HCT116 (cell line): ENCODE measurements at regions not wholly inside any gene's neighbourhood (a gene's known extent, or its start where the extent isn't known, plus 50 kb on each side); places are given as distances from the start of the nearest gene placed in this dataset.
"Not testable (repeated sequence)": the region's sequence is repeated elsewhere in the genome, so short reads cannot be mapped to it uniquely, and the experiment has no call there.

ENCODE experiments used
- ATAC-seq: fragments of 200-7000 bp; cut with Tn5 transposase; 2 replicates; pipeline ENCODE4 v1.9.1; 2020; ENCODE audit warnings: mild to moderate bottlenecking, moderate library complexity
- BruUV-seq: library from RNA; stranded (reverse); fragments of 400-500 nt; replicated peaks from 2 replicates; lab custom pipeline; 2021; lab: Mats Ljungman, UMichigan
- CTCF ChIA-PET: fragments of 300-600 bp; sonication (Branson Sonifier 250); formaldehyde crosslinking; loops from one replicate; lab custom pipeline; 2021; ENCODE audit warnings: antibody characterized with exemption; lab: Charles Lee
- POLR2A ChIA-PET: fragments of 300-600, 350-600 bp; sonication (Branson Sonifier 250); formaldehyde crosslinking; loops from one replicate; lab custom pipeline; 2021; ENCODE audit warnings: antibody characterized with exemption; lab: Charles Lee
- RAD21 ChIA-PET, 2 experiments: fragments of 300-600 bp; sonication (Branson Sonifier 250); formaldehyde crosslinking; loops; one replicate each; lab custom pipeline; 2023; ENCODE audit warnings: low total read pairs in 2 of 2; ENCODE audit not compliant: uncharacterized antibody in 2 of 2, unreplicated experiment in 2 of 2, low non-redundant PET in 1 of 2; lab: Charles Lee
- DNase-seq: peaks from one replicate; pipeline ENCODE4 v3.0.0-alpha.2; 2010; ENCODE audit warnings: low read depth, low spot score
- H2AFZ ChIP-seq: fragments of 200-600 bp; shearing (Covaris generic), sonication (generic); 2 replicates; pipeline ENCODE4 v1.6.1; 2017; ENCODE audit warnings: low read depth, mixed run types, mixed read lengths, antibody characterized with exemption, low read length; ENCODE audit not compliant: poor library complexity, severe bottlenecking
- H3K27ac ChIP-seq: 2 replicates; pipeline ENCODE4 v1.5.1; 2012; ENCODE audit warnings: low read depth, low read length
- H3K27me3 ChIP-seq: fragments of 200-600 bp; sonication (generic); 2 replicates; pipeline ENCODE4 v1.6.1; 2016; ENCODE audit warnings: mixed run types, low read length, mixed read lengths; ENCODE audit not compliant: insufficient read depth
- H3K36me3 ChIP-seq, 2 experiments: fragments of 200-500 bp in 1 of 2; fragments of 200-600 bp in 1 of 2; sonication (Bioruptor generic) in 1 of 2; sonication (generic) in 1 of 2; 2 replicates each; pipeline versions ENCODE4 v1.5.1 to v1.6.1; 2014 to 2016; ENCODE audit warnings: low read length in 2 of 2, inconsistent platforms in 1 of 2, mixed read lengths in 1 of 2, mixed run types in 1 of 2; ENCODE audit not compliant: insufficient read depth in 2 of 2, control insufficient read depth in 1 of 2
- H3K4me1 ChIP-seq, 2 experiments: fragments of 200-600 bp in 1 of 2; sonication (generic) in 1 of 2; 2 replicates each; pipeline versions ENCODE4 v1.5.1 to v1.6.1; 2012 to 2017; ENCODE audit warnings: low read length in 2 of 2, inconsistent platforms in 1 of 2, mild to moderate bottlenecking in 1 of 2, mixed read lengths in 1 of 2, mixed run types in 1 of 2, moderate library complexity in 1 of 2; ENCODE audit not compliant: insufficient read depth in 2 of 2, control insufficient read depth in 1 of 2
- H3K4me2 ChIP-seq: fragments of 200-600 bp; sonication (generic); 2 replicates; pipeline ENCODE4 v1.6.1; 2017; ENCODE audit warnings: mixed run types, low read length, mixed read lengths
- H3K4me3 ChIP-seq, 2 experiments: fragments of 200-600 bp in 1 of 2; sonication (generic) in 1 of 2; replicated peaks in 1 of 2; 2 replicates each; pipeline ENCODE4 v1.5.1; 2011 to 2016; ENCODE audit warnings: low read length in 2 of 2, control low read depth in 1 of 2, low read depth in 1 of 2, mild to moderate bottlenecking in 1 of 2, mixed read lengths in 1 of 2, mixed run types in 1 of 2
- H3K79me2 ChIP-seq: fragments of 200-600 bp; sonication (generic); 2 replicates; pipeline ENCODE4 v1.6.1; 2017; ENCODE audit warnings: mild to moderate bottlenecking, mixed run types, low read length, moderate library complexity, mixed read lengths; ENCODE audit not compliant: insufficient read depth
- H3K9ac ChIP-seq: fragments of 200-600 bp; sonication (generic); 2 replicates; pipeline ENCODE4 v1.6.1; 2016; ENCODE audit warnings: low read length, mixed read lengths
- H3K9me2 ChIP-seq: fragments of 200-600 bp; sonication (generic), shearing (Covaris generic); 2 replicates; pipeline ENCODE4 v1.6.1; 2017; ENCODE audit warnings: mixed run types, mild to moderate bottlenecking, moderate library complexity; ENCODE audit not compliant: insufficient read depth
- H3K9me3 ChIP-seq, 2 experiments: fragments of 200-500 bp in 1 of 2; fragments of 200-600 bp in 1 of 2; sonication (Bioruptor generic) in 1 of 2; sonication (generic) in 1 of 2; 2 replicates each; pipeline ENCODE4 v1.6.1; 2014 to 2017; ENCODE audit warnings: low read length in 2 of 2, mixed read lengths in 2 of 2, inconsistent platforms in 1 of 2, low read depth in 1 of 2, mild to moderate bottlenecking in 1 of 2, mixed run types in 1 of 2, moderate library complexity in 1 of 2; ENCODE audit not compliant: control insufficient read depth in 1 of 2, insufficient read depth in 1 of 2
- H4K20me1 ChIP-seq: fragments of 200-600 bp; sonication (generic), shearing (Covaris generic); 2 replicates; pipeline ENCODE4 v1.6.1; 2017; ENCODE audit warnings: mixed run types, mild to moderate bottlenecking, moderate library complexity; ENCODE audit not compliant: insufficient read depth
- ATF3 ChIP-seq: IDR thresholded peaks from 2 replicates; pipeline ENCODE4 v1.6.1; 2012
- CBX3 ChIP-seq: IDR thresholded peaks from 2 replicates; pipeline ENCODE4 v1.6.1; 2012; ENCODE audit warnings: low read depth
- CEBPB ChIP-seq: IDR thresholded peaks from 2 replicates; pipeline ENCODE4 v1.6.1; 2012; ENCODE audit warnings: low read depth
- EGR1 ChIP-seq: IDR thresholded peaks from 2 replicates; pipeline ENCODE4 v1.6.1; 2012; ENCODE audit warnings: low read depth
- FOSL1 ChIP-seq: IDR thresholded peaks from 2 replicates; pipeline ENCODE4 v1.6.1; 2012; ENCODE audit warnings: low read depth
- POLR2A ChIP-seq: IDR thresholded peaks from 2 replicates; pipeline ENCODE4 v1.7.0; 2011; ENCODE audit warnings: borderline replicate concordance; ENCODE audit not compliant: insufficient read depth, insufficient read length; ENCODE audit errors: extremely low read depth
- POLR2AphosphoS5 ChIP-seq: IDR thresholded peaks from 2 replicates; pipeline ENCODE4 v1.6.1; 2011; ENCODE audit warnings: mild to moderate bottlenecking, low read depth, low read length, moderate library complexity
- RAD21 ChIP-seq: IDR thresholded peaks from 2 replicates; pipeline ENCODE4 v1.6.1; 2012; ENCODE audit warnings: low read depth, mild to moderate bottlenecking
- SIN3A ChIP-seq: IDR thresholded peaks from 2 replicates; pipeline ENCODE4 v1.6.1; 2012; ENCODE audit warnings: low read depth
- YY1 ChIP-seq: IDR thresholded peaks from 2 replicates; pipeline ENCODE4 v1.6.1; 2011; ENCODE audit warnings: low read length, low read depth, moderate library complexity, mild to moderate bottlenecking; ENCODE audit not compliant: insufficient replicate concordance; ENCODE audit errors: extremely low read depth
- ZNF274 ChIP-seq: fragments of 200-500 bp; sonication (Bioruptor generic); IDR thresholded peaks from 2 replicates; pipeline ENCODE4 v1.6.1; 2014; ENCODE audit warnings: mild to moderate bottlenecking, low read depth, low read length, inconsistent platforms
- intact Hi-C: fragments of 100-400 bp; cut with micrococcal nuclease; formaldehyde crosslinking; loops from 2 replicates; pipeline ENCODE4 v1.10.0; 2022

GRCh38 chr5:159811712-159812111 lies 104.6 kb upstream of the ADRA1B start:
- intact Hi-C loops, result no loop called here
- no TSS peak for BruUV-seq
- TF ChIP-seq CEBPB (no peak), ATF3 (no peak), POLR2A (no peak), YY1 (no peak), EGR1 (no peak), RAD21 (no peak), CBX3 (no peak), SIN3A (no peak), POLR2AphosphoS5 (no peak), ZNF274 (no peak), FOSL1 (no peak)
- Histone ChIP-seq H3K27ac (no peak overlapping the region), H3K4me3 (no peak overlapping the region), H3K9me3 (no peaks in the 10 kb centered on the region), H3K79me2 (no peaks in the 10 kb centered on the region), H3K4me2 (no peak overlapping the region), H3K9ac (no peak overlapping the region), H3K36me3 (no peaks in the 10 kb centered on the region), H2AFZ (no peak overlapping the region), H4K20me1 (no peaks in the 10 kb centered on the region), H3K4me1 (no peaks in the 10 kb centered on the region), H3K9me2 (no peaks in the 10 kb centered on the region), H3K27me3 (no peaks in the 10 kb centered on the region)
- no peak for DNase-seq
- ChIA-PET RAD21 (no interaction called here), POLR2A (no interaction called here), CTCF (no interaction called here)
- no peak for ATAC-seq

GRCh38 chr5:159812759-159813158 lies 103.5 kb upstream of the ADRA1B start:
- H3K36me3 ChIP-seq, H3K27me3 ChIP-seq, CTCF ChIA-PET, RAD21 ChIA-PET, H4K20me1 ChIP-seq, ATAC-seq, DNase-seq, H3K4me3 ChIP-seq, POLR2A ChIA-PET, H3K27ac ChIP-seq, H3K4me1 ChIP-seq, H3K9ac ChIP-seq, H3K79me2 ChIP-seq, H3K4me2 ChIP-seq, intact Hi-C loops, H3K9me2 ChIP-seq, H2AFZ ChIP-seq, H3K9me3 ChIP-seq, BruUV-seq: not testable (repeated sequence)
